SK-N-SH (cell line): ENCODE measurements at regions not wholly inside any gene's neighbourhood (a gene's known extent, or its start where the extent isn't known, plus 50 kb on each side); places are given as distances from the start of the nearest gene placed in this dataset.

Experiments used
- CTCF ChIA-PET: fragments of 300-600, 350-600 bp; formaldehyde crosslinking; extraction: SDS; loops from one replicate; lab custom pipeline; 2021; lab: Yijun Ruan, JAX
- POLR2A ChIA-PET: fragments of 350-600 bp; sonication (Branson Sonifier 250); formaldehyde crosslinking; extraction: SDS; loops from one replicate; lab custom pipeline; 2020; ENCODE audit warnings: antibody characterized with exemption, inconsistent platforms; lab: Yijun Ruan, JAX
- DNase-seq: peaks from one replicate; pipeline ENCODE4 v3.0.0; 2012
- H2AFZ ChIP-seq: fragments of 200-600 bp; sonication (generic); 2 replicates; pipeline ENCODE4 v1.8.1; 2016; ENCODE audit warnings: antibody characterized with exemption, mild to moderate bottlenecking, low read depth
- H3F3A ChIP-seq: fragments of 200-600 bp; sonication (generic); replicated peaks from 2 replicates; pipeline ENCODE3; 2016; ENCODE audit warnings: antibody characterized with exemption, mild to moderate bottlenecking; ENCODE audit not compliant: insufficient read depth
- H3K27ac ChIP-seq, 2 experiments: fragments of 200-500 bp in 1 of 2; fragments of 200-600 bp in 1 of 2; sonication (Bioruptor generic) in 1 of 2; sonication (generic), shearing (Covaris generic) in 1 of 2; 2 replicates each; pipeline versions ENCODE4 v1.5.1 to v1.6.1; 2014 to 2016; ENCODE audit warnings: low read depth in 2 of 2, inconsistent platforms in 1 of 2, low read length in 1 of 2, mild to moderate bottlenecking in 1 of 2, mixed read lengths in 1 of 2
- H3K27me3 ChIP-seq: fragments of 200-600 bp; sonication (generic), shearing (Covaris generic); 2 replicates; pipeline ENCODE4 v1.6.1; 2016; ENCODE audit warnings: mixed run types; ENCODE audit not compliant: insufficient read depth
- H3K36me3 ChIP-seq, 2 experiments: fragments of 200-500 bp in 1 of 2; fragments of 200-600 bp in 1 of 2; sonication (Bioruptor generic) in 1 of 2; sonication (generic) in 1 of 2; replicated peaks in 1 of 2; 2 replicates each; pipeline versions ENCODE3 to v1.5.1; 2014 to 2016; ENCODE audit warnings: low read length in 1 of 2, mild to moderate bottlenecking in 1 of 2; ENCODE audit not compliant: insufficient read depth in 2 of 2, control insufficient read depth in 1 of 2
- H3K4me1 ChIP-seq, 2 experiments: fragments of 200-500 bp in 1 of 2; fragments of 200-600 bp in 1 of 2; sonication (Bioruptor generic) in 1 of 2; sonication (generic), shearing (Covaris generic) in 1 of 2; 2 replicates each; pipeline versions ENCODE4 v1.5.1 to v1.6.1; 2014 to 2016; ENCODE audit warnings: low read depth in 1 of 2, low read length in 1 of 2, mixed run types in 1 of 2; ENCODE audit not compliant: insufficient read depth in 2 of 2, control insufficient read depth in 1 of 2
- H3K4me2 ChIP-seq: fragments of 200-600 bp; sonication (generic), shearing (Covaris generic); 2 replicates; pipeline ENCODE4 v1.6.1; 2017; ENCODE audit warnings: mixed run types
- H3K4me3 ChIP-seq, 2 experiments: fragments of 200-500 bp in 1 of 2; fragments of 200-600 bp in 1 of 2; sonication (Bioruptor generic) in 1 of 2; sonication (generic), shearing (Covaris generic) in 1 of 2; 2 replicates each; pipeline versions ENCODE4 v1.5.1 to v1.8.1; 2014 to 2016; ENCODE audit warnings: low read depth in 2 of 2, inconsistent platforms in 1 of 2, low read length in 1 of 2, mild to moderate bottlenecking in 1 of 2, mixed read lengths in 1 of 2, moderate library complexity in 1 of 2
- H3K79me2 ChIP-seq: fragments of 200-600 bp; sonication (generic); 2 replicates; pipeline ENCODE4 v1.8.1; 2017; ENCODE audit warnings: mild to moderate bottlenecking; ENCODE audit not compliant: insufficient read depth
- H3K9ac ChIP-seq: fragments of 200-600 bp; sonication (generic); 2 replicates; pipeline ENCODE4 v1.6.1; 2017; ENCODE audit warnings: mixed run types
- H3K9me2 ChIP-seq: fragments of 200-600 bp; sonication (generic); 2 replicates; pipeline ENCODE4 v1.6.1; 2017; ENCODE audit warnings: mixed run types
- H3K9me3 ChIP-seq: fragments of 200-600 bp; sonication (generic); 2 replicates; pipeline ENCODE4 v1.6.1; 2017; ENCODE audit warnings: mixed run types, mild to moderate bottlenecking, moderate library complexity
- H4K20me1 ChIP-seq: fragments of 200-600 bp; sonication (generic); 2 replicates; pipeline ENCODE4 v1.6.1; 2017; ENCODE audit warnings: mild to moderate bottlenecking, mixed run types; ENCODE audit not compliant: insufficient read depth
- CHD2 ChIP-seq: fragments of 150-350 bp; IDR thresholded peaks from 2 replicates; pipeline ENCODE4 v1.6.1; 2018; ENCODE audit warnings: low read length; ENCODE audit not compliant: partially characterized antibody
- ELF1 ChIP-seq: IDR thresholded peaks from 2 replicates; pipeline ENCODE4 v1.4.0; 2012
- EZH2phosphoT487 ChIP-seq: fragments of 200-600 bp; sonication (generic); IDR thresholded peaks from 2 replicates; pipeline ENCODE4 v1.6.1; 2017; ENCODE audit warnings: low read depth, mixed run types, mild to moderate bottlenecking, antibody characterized with exemption, moderate library complexity, borderline replicate concordance
- FOSL2 ChIP-seq: IDR thresholded peaks from 2 replicates; pipeline ENCODE4 v1.4.0; 2012; ENCODE audit warnings: low read depth, mild to moderate bottlenecking, moderate library complexity, borderline replicate concordance
- JUND ChIP-seq: IDR thresholded peaks from 2 replicates; pipeline ENCODE4 v1.4.0; 2012
- MAX ChIP-seq: IDR thresholded peaks from 2 replicates; pipeline ENCODE4 v1.4.0; 2012; ENCODE audit warnings: low read depth
- MXI1 ChIP-seq: IDR thresholded peaks from 2 replicates; pipeline ENCODE4 v1.6.1; 2012; ENCODE audit warnings: mild to moderate bottlenecking, low read depth, low read length, improper control_type of control experiment
- NRF1 ChIP-seq: IDR thresholded peaks from 2 replicates; pipeline ENCODE4 v1.6.1; 2012; ENCODE audit warnings: low read depth, mild to moderate bottlenecking, low read length
- PBX3 ChIP-seq: IDR thresholded peaks from 2 replicates; pipeline ENCODE4; 2012
- POLR2AphosphoS5 ChIP-seq: IDR thresholded peaks from 2 replicates; pipeline ENCODE4 v1.6.1; 2012; ENCODE audit warnings: low read depth, low read length
- RAD21 ChIP-seq: IDR thresholded peaks from 2 replicates; pipeline ENCODE4 v1.6.1; 2012; ENCODE audit warnings: mild to moderate bottlenecking, low read length
- RCOR1 ChIP-seq: fragments of 150-350 bp; IDR thresholded peaks from 2 replicates; pipeline ENCODE4 v1.6.1; 2017; ENCODE audit warnings: antibody characterized with exemption, low read length
- TCF12 ChIP-seq: IDR thresholded peaks from 2 replicates; pipeline ENCODE4 v1.4.0; 2012
- TEAD4 ChIP-seq: IDR thresholded peaks from 2 replicates; pipeline ENCODE4 v1.4.0; 2012; ENCODE audit warnings: mild to moderate bottlenecking, borderline replicate concordance; ENCODE audit not compliant: insufficient read depth
- USF1 ChIP-seq: IDR thresholded peaks from 2 replicates; pipeline ENCODE4 v1.4.0; 2012; ENCODE audit warnings: low read depth, borderline replicate concordance
- USF2 ChIP-seq: fragments of 150-350 bp; IDR thresholded peaks from 2 replicates; pipeline ENCODE4 v1.6.1; 2017; ENCODE audit warnings: antibody characterized with exemption, low read length, low read depth, borderline replicate concordance
- YY1 ChIP-seq: IDR thresholded peaks from 2 replicates; pipeline ENCODE4 v1.4.0; 2012; ENCODE audit warnings: low read depth, mild to moderate bottlenecking
- ZBTB33 ChIP-seq: IDR thresholded peaks from 2 replicates; pipeline ENCODE4 v1.4.0; 2012; ENCODE audit warnings: low read depth, borderline replicate concordance

GRCh38 chr2:154589514-154589913 lies 109.0 kb upstream of the KCNJ3 start:
- no peaks in the 10 kb centered on the region for H3K36me3 ChIP-seq
- DNase-seq, result no peak
- no peaks in the 10 kb centered on the region for H3K4me1 ChIP-seq
- no peaks in the 10 kb centered on the region for H4K20me1 ChIP-seq
- H3K9me2 ChIP-seq, result no peaks in the 10 kb centered on the region
- no peaks in the 10 kb centered on the region for H3K27me3 ChIP-seq
- H3K4me2 ChIP-seq, result no peak overlapping the region
- no peaks in the 10 kb centered on the region for H3K79me2 ChIP-seq
- no peaks in the 10 kb centered on the region for H3F3A ChIP-seq
- POLR2A ChIA-PET, result no interaction called here
- H3K9me3 ChIP-seq, result no peaks in the 10 kb centered on the region
- TF ChIP-seq JUND (no peak), USF2 (no peak), MXI1 (no peak), POLR2AphosphoS5 (no peak), MAX (no peak), RCOR1 (no peak), TEAD4 (no peak), CHD2 (no peak), RAD21 (no peak), TCF12 (no peak), FOSL2 (no peak), EZH2phosphoT487 (no peak), NRF1 (no peak), ELF1 (no peak), USF1 (no peak), YY1 (no peak), ZBTB33 (no peak), PBX3 (no peak)
- H3K9ac ChIP-seq, result no peak overlapping the region
- no peak overlapping the region for H3K4me3 ChIP-seq
- H3K27ac ChIP-seq, result no peak overlapping the region
- CTCF ChIA-PET, result interaction anchor here (0.8 to 1.9 kb wide), 2 partner anchors 13 to 34 kb away, joined by 3 to 6 read pairs; no protein-coding TSS in a partner anchor
- no peak overlapping the region for H2AFZ ChIP-seq
